ENCODE measurements at regions not wholly inside any gene's neighbourhood (a gene's known extent, or its start where the extent isn't known, plus 50 kb on each side); places are given as distances from the start of the nearest gene placed in this dataset.

GRCh38 chr16:85505794-85506634, 107.1 kb upstream of the GSE1 start:
- TF ChIP-seq, protein P1, sequence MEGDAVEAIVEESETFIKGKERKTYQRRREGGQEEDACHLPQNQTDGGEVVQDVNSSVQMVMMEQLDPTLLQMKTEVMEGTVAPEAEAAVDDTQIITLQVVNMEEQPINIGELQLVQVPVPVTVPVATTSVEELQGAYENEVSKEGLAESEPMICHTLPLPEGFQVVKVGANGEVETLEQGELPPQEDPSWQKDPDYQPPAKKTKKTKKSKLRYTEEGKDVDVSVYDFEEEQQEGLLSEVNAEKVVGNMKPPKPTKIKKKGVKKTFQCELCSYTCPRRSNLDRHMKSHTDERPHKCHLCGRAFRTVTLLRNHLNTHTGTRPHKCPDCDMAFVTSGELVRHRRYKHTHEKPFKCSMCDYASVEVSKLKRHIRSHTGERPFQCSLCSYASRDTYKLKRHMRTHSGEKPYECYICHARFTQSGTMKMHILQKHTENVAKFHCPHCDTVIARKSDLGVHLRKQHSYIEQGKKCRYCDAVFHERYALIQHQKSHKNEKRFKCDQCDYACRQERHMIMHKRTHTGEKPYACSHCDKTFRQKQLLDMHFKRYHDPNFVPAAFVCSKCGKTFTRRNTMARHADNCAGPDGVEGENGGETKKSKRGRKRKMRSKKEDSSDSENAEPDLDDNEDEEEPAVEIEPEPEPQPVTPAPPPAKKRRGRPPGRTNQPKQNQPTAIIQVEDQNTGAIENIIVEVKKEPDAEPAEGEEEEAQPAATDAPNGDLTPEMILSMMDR (IDR thresholded peaks at IDR 0.05), result no peak

DNA sequence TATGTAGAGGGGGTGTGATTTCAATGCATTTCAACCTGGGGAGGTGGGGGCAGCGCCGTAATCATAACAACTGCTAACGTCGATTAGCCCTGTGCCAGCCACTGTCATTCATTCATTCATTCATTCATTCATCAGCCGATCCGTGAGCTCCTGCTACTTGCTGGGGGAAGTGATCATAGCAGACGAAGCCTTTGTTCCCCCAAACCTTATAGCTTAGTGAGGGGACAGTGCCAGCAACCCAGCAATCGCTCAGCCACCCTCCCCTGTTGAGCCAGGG, 106.5 kb upstream of the GSE1 start:
- TF ChIP-seq, protein P1 (IDR thresholded peaks at IDR 0.05), result no peak

DNA sequence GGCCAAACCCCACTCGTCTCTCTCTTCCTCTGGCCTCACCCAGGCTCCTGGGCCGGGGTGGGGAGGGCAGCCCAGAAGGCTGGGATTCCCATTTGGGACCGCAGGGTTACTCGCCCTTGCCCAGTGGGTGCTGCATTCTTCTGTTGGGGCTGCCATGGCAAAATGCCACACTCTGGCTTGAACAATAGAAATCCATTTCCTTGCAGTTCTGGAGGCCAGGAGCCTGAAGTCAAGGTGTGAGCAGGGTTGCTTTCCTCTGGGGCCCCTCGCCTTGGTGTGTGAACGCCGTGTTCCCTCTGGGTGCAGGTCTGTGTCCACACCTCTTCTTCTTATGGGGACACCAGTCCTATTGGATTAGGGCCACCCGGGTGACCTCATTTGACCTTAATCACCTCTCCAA, 105.8 kb upstream of the GSE1 start:
- TF ChIP-seq, protein P1 (IDR thresholded peaks at IDR 0.05), result no peak

DNA sequence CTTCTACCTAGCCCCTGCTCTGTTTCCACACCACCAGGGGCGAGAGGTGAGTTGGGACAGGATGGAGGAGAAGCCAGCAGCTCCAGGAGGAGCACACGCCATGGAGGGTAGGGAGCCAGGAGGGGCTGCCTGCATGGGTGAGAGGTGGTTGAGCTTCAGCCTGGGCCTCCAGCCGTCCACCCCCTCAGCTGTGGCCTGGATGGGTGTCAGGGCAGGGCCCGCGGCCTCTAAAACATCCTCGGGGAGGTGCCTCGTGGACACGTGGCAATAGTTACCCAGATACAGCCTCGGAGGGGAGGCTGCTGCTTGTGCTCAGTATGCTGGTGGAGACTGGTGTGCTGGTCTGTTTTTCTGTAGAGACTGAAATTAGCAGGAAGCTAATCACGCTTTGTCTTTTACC, 104.7 kb upstream of the GSE1 start:
- TF ChIP-seq, protein P1 (IDR thresholded peaks at IDR 0.05), result no peak

DNA sequence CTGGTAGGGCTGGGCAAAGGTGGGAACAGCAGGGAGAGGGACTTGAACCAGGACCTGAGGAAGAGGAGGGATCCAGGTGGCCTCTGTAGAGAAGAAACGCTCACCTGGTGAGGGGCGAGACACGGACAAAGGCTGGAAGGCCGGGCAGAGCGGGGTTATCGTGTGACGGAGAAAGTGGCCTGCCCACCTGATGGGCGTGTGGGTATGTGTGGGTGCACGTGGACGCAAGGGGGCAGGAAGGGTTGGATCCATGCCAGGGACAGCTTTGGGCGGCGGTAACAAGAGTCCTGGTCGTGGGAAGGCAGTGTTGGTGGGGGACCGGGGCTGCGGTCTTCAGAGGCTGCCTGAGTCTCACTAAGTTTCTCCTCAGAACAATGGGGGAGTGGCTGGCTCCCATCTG, 104.1 kb upstream of the GSE1 start:
- TF ChIP-seq, protein P1 (IDR thresholded peaks at IDR 0.05), result no peak

- TF ChIP-seq, protein P1 (IDR thresholded peaks at IDR 0.05), result no peak
These were observed 103.0 kb upstream of the GSE1 start for GRCh38 chr16:85510041-85510659.

- TF ChIP-seq, protein P1 (IDR thresholded peaks at IDR 0.05), result no peak
These were observed 100.9 kb upstream of the GSE1 start for GRCh38 chr16:85511938-85512807.

Measured in LNCAP (cell line).